K562 (cell line): ENCODE measurements at regions not wholly inside any gene's neighbourhood (a gene's known extent, or its start where the extent isn't known, plus 50 kb on each side); places are given as distances from the start of the nearest gene placed in this dataset.

ENCODE experiments used
- ATAC-seq: fragments of 200-7000 bp; cut with Tn5 transposase; 3 replicates; pipeline ENCODE4 v1.9.1; 2020; ENCODE audit warnings: moderate library complexity
- BruUV-seq: library from RNA; stranded (reverse); fragments of 400-500 nt; replicated peaks from 2 replicates; lab custom pipeline; 2021; lab: Mats Ljungman, UMichigan
- CTCF ChIA-PET: fragments of 300-600 bp; formaldehyde crosslinking; extraction: SDS; loops from one replicate; lab custom pipeline; 2021; ENCODE audit warnings: low intra/inter-chr PET ratio; lab: Yijun Ruan, JAX
- POLR2A ChIA-PET: fragments of 300-600, 350-650 bp; sonication (Branson Sonifier 250); formaldehyde crosslinking; extraction: SDS; loops from one replicate; lab custom pipeline; 2021; ENCODE audit warnings: antibody characterized with exemption, inconsistent platforms; lab: Yijun Ruan, JAX
- DNase-seq, 4 experiments: peaks; one replicate each; pipeline versions ENCODE4 v3.0.0 to v3.0.0-alpha.2; 2011 to 2018; ENCODE audit warnings: low spot score in 3 of 4, mixed read lengths in 3 of 4; ENCODE audit errors: extremely low read depth in 1 of 4
- FAIRE-seq: peaks from 2 replicates; lab custom pipeline; 2011; peaks lifted over from hg19 to GRCh38; lab: Jason Lieb, UNC
- H2AFZ ChIP-seq: 2 replicates; pipeline ENCODE4 v1.6.0; 2011; ENCODE audit warnings: low read depth, low read length, control low read depth, inconsistent platforms
- H3K27ac ChIP-seq: fragments of 200-600 bp; 3 replicates; pipeline ENCODE4 v1.8.0; 2011; ENCODE audit warnings: low read depth, mild to moderate bottlenecking, control low read depth, inconsistent platforms, low read length, moderate library complexity, mixed read lengths; ENCODE audit errors: extremely low read depth
- H3K27me3 ChIP-seq, 2 experiments: fragments of 300-600 bp in 1 of 2; 2 replicates in 1 of 2; 3 replicates in 1 of 2; pipeline versions ENCODE4 v1.6.0 to v1.8.0; 2011; ENCODE audit warnings: inconsistent platforms in 2 of 2, low read length in 2 of 2, mild to moderate bottlenecking in 1 of 2, mixed read lengths in 1 of 2, moderate library complexity in 1 of 2; ENCODE audit not compliant: control insufficient read depth in 2 of 2, insufficient read depth in 2 of 2
- H3K36me3 ChIP-seq: fragments of 300-600 bp; 3 replicates; pipeline ENCODE4 v1.8.0; 2011; ENCODE audit warnings: mild to moderate bottlenecking, low read length, inconsistent platforms; ENCODE audit not compliant: control insufficient read depth, insufficient read depth
- H3K4me1 ChIP-seq, 2 experiments: fragments of 200-600 bp in 1 of 2; replicated peaks in 1 of 2; 2 replicates in 1 of 2; 3 replicates in 1 of 2; pipeline versions ENCODE4 v1.5.1 to v1.8.0; 2011; ENCODE audit warnings: inconsistent platforms in 2 of 2, low read length in 2 of 2, mild to moderate bottlenecking in 1 of 2, mixed read lengths in 1 of 2, moderate library complexity in 1 of 2; ENCODE audit not compliant: control insufficient read depth in 2 of 2, insufficient read depth in 2 of 2
- H3K4me2 ChIP-seq: 2 replicates; pipeline ENCODE4 v1.6.1; 2011; ENCODE audit warnings: low read length, control low read depth, inconsistent platforms, mixed read lengths; ENCODE audit not compliant: insufficient read depth
- H3K4me3 ChIP-seq: fragments of 200-600 bp; sonication (generic), shearing (Covaris generic); 2 replicates; pipeline ENCODE4 v1.5.1; 2016; ENCODE audit warnings: control low read depth, inconsistent platforms
- H3K79me2 ChIP-seq: fragments of 200-600 bp; 3 replicates; pipeline ENCODE4 v1.8.0; 2011; ENCODE audit warnings: low read length, inconsistent platforms; ENCODE audit not compliant: control insufficient read depth, insufficient read depth
- H3K9ac ChIP-seq, 2 experiments: 2 replicates each; pipeline versions ENCODE4 v1.6.0 to v1.6.1; 2011; ENCODE audit warnings: low read depth in 2 of 2, low read length in 2 of 2, control low read depth in 1 of 2, inconsistent platforms in 1 of 2, mild to moderate bottlenecking in 1 of 2, mixed read lengths in 1 of 2; ENCODE audit not compliant: insufficient read depth in 1 of 2
- H3K9me1 ChIP-seq: one replicate; pipeline ENCODE4 v1.6.0; 2011; ENCODE audit warnings: inconsistent platforms, mild to moderate bottlenecking, low read length, moderate library complexity; ENCODE audit not compliant: control insufficient read depth, insufficient read depth
- H3K9me3 ChIP-seq: replicated peaks from 2 replicates; pipeline ENCODE4 v1.5.1; 2011; ENCODE audit warnings: low read depth, low read length, inconsistent platforms; ENCODE audit not compliant: control insufficient read depth, insufficient read depth
- H4K20me1 ChIP-seq: replicated peaks from 2 replicates; pipeline ENCODE4 v1.6.1; 2011; ENCODE audit warnings: low read length, inconsistent platforms, mixed read lengths; ENCODE audit not compliant: control insufficient read depth, insufficient read depth
- BCLAF1 ChIP-seq, 2 experiments: fragments of 450-650 bp in 1 of 2; IDR thresholded peaks; 2 replicates each; pipeline ENCODE4 v1.6.1; 2011 to 2017; ENCODE audit warnings: low read depth in 2 of 2, antibody characterized with exemption in 1 of 2, borderline replicate concordance in 1 of 2, low read length in 1 of 2, mild to moderate bottlenecking in 1 of 2, mixed read lengths in 1 of 2; ENCODE audit not compliant: control insufficient read depth in 1 of 2
- EHMT2 ChIP-seq: fragments of 450-650 bp; IDR thresholded peaks from 2 replicates; pipeline ENCODE4 v1.6.1; 2018; ENCODE audit warnings: antibody characterized with exemption
- HLTF ChIP-seq: fragments of 450-650 bp; IDR thresholded peaks from 2 replicates; pipeline ENCODE4 v1.6.1; 2016
- KDM4B ChIP-seq, 2 experiments: fragments of 450-650 bp in 1 of 2; sonication (generic) in 1 of 2; IDR thresholded peaks; 2 replicates each; pipeline ENCODE4 v1.6.1; 2016 to 2017; ENCODE audit warnings: borderline replicate concordance in 2 of 2, antibody characterized with exemption in 1 of 2, low read depth in 1 of 2, mild to moderate bottlenecking in 1 of 2
- NEUROD1 ChIP-seq: fragments of 150-350 bp; IDR thresholded peaks from 2 replicates; pipeline ENCODE4 v1.6.1; 2014; ENCODE audit warnings: borderline replicate concordance, low read length, low read depth; ENCODE audit not compliant: partially characterized antibody
- PHF20 ChIP-seq: fragments of 450-650 bp; IDR thresholded peaks from 2 replicates; pipeline ENCODE4 v1.6.1; 2018; ENCODE audit not compliant: partially characterized antibody
- PREB ChIP-seq: sonication (generic); formaldehyde crosslinking; IDR thresholded peaks from 2 replicates; pipeline ENCODE4 v1.8.1; 2023; ENCODE audit warnings: mild to moderate bottlenecking, missing genetic modification reagents
- RBM34 ChIP-seq: fragments of 200-400 bp; formaldehyde crosslinking; IDR thresholded peaks from 2 replicates; pipeline ENCODE4 v1.6.1; 2018; ENCODE audit warnings: low read length, borderline replicate concordance; ENCODE audit not compliant: insufficient read depth
- TEAD4 ChIP-seq, 2 experiments: sonication (generic) in 1 of 2; formaldehyde crosslinking in 1 of 2; IDR thresholded peaks; 2 replicates each; pipeline versions ENCODE4 v1.6.1 to v1.8.0; 2012 to 2022; ENCODE audit warnings: borderline replicate concordance in 1 of 2, inconsistent platforms in 1 of 2, low read length in 1 of 2, mild to moderate bottlenecking in 1 of 2, missing genetic modification reagents in 1 of 2
- ZFP36 ChIP-seq: fragments of 150-350 bp; IDR thresholded peaks from 2 replicates; pipeline ENCODE4 v1.6.1; 2018; ENCODE audit warnings: low read length, low read depth; ENCODE audit not compliant: partially characterized antibody
- ZNF274 ChIP-seq: IDR thresholded peaks from 2 replicates; pipeline ENCODE4 v1.6.1; 2011; ENCODE audit warnings: low read depth, mild to moderate bottlenecking, low read length, moderate library complexity, borderline replicate concordance
- ZNF75A ChIP-seq: fragments of 450-650 bp; formaldehyde crosslinking; IDR thresholded peaks from 2 replicates; pipeline ENCODE4 v1.4.0; 2020; ENCODE audit warnings: mild to moderate bottlenecking
- WGBS: fragments of 100-300 bp; shearing (Covaris generic); methylation state at CpG from one replicate; pipeline ENCODE4 v1.1.6; 2016; ENCODE audit warnings: low coverage, mixed read lengths; ENCODE audit not compliant: insufficient coverage; ENCODE audit errors: missing lambda C conversion rate; 5-methylcytosine and 5-hydroxymethylcytosine counted together
- in situ Hi-C: fragments of 300-500 bp; cut with MboI; formaldehyde crosslinking; loops from 4 replicates; pipeline ENCODE4 v1.15.0; 2018; ENCODE audit warnings: inconsistent platforms, mixed read lengths
- intact Hi-C: fragments of 100-400 bp; cut with micrococcal nuclease; formaldehyde crosslinking; loops from 2 replicates; pipeline ENCODE4 v1.14.2; 2022

- Histone ChIP-seq H3K4me1 (no peaks in the 10 kb centered on the region), H3K36me3 (no peaks in the 10 kb centered on the region), H3K9me1 (no peaks in the 10 kb centered on the region), H3K27ac (no peak overlapping the region), H3K27me3 (no peaks in the 10 kb centered on the region; a peak in 1 of 5 replicates), H3K79me2 (no peaks in the 10 kb centered on the region), H3K9me3 (no peaks in the 10 kb centered on the region), H4K20me1 (0 out of 2 replicates have a peak, but pooled peaks cover 3% of the 10 kb centered on the region), H2AFZ (no peak overlapping the region), H3K9ac (no peak overlapping the region), H3K4me3 (no peak overlapping the region), H3K4me2 (no peak overlapping the region)
- FAIRE-seq (no peak), ATAC-seq (no peak), DNase-seq (no peak)
- in situ Hi-C loops (no loop called here), intact Hi-C loops (no loop called here)
- BruUV-seq = no TSS peak
- CTCF ChIA-PET = no interaction called here
- no peak for TF ChIP-seq EHMT2
- TF ChIP-seq BCLAF1 (IDR thresholded peaks at IDR 0.05; ENCODE audit: borderline replicate concordance in 1 of 2, control insufficient read depth in 1 of 2, low read depth in 2 of 2, low read length in 1 of 2) = no peak
- TF ChIP-seq ZFP36 = no peak
- no peak for TF ChIP-seq ZNF75A (CRISPR knock-in tag)
- TF ChIP-seq PHF20 = no peak
- no peak for TF ChIP-seq HLTF
- no peak for TF ChIP-seq NEUROD1
- no peak for TF ChIP-seq RBM34
- no peak for TF ChIP-seq PREB (CRISPR knock-in tag)
- TF ChIP-seq TEAD4 (IDR thresholded peaks at IDR 0.05; ENCODE audit: low read length) = no peak
- TF ChIP-seq TEAD4 (CRISPR knock-in tag; IDR thresholded peaks at IDR 0.05; ENCODE audit: borderline replicate concordance) = no peak
- TF ChIP-seq KDM4B (IDR thresholded peaks at IDR 0.05; ENCODE audit: borderline replicate concordance in 2 of 2, low read depth in 1 of 2) = no peak
- no peak for TF ChIP-seq ZNF274
- POLR2A ChIA-PET = no interaction called here
- WGBS = 0% methylated on average over 1 of the region's 1 CpG
Measured at GRCh38 chr1:29914936-29915335, 678.6 kb downstream of the PTPRU start.
